ENCODE measurements at regions not wholly inside any gene's neighbourhood (a gene's known extent, or its start where the extent isn't known, plus 50 kb on each side); places are given as distances from the start of the nearest gene placed in this dataset.

DNA sequence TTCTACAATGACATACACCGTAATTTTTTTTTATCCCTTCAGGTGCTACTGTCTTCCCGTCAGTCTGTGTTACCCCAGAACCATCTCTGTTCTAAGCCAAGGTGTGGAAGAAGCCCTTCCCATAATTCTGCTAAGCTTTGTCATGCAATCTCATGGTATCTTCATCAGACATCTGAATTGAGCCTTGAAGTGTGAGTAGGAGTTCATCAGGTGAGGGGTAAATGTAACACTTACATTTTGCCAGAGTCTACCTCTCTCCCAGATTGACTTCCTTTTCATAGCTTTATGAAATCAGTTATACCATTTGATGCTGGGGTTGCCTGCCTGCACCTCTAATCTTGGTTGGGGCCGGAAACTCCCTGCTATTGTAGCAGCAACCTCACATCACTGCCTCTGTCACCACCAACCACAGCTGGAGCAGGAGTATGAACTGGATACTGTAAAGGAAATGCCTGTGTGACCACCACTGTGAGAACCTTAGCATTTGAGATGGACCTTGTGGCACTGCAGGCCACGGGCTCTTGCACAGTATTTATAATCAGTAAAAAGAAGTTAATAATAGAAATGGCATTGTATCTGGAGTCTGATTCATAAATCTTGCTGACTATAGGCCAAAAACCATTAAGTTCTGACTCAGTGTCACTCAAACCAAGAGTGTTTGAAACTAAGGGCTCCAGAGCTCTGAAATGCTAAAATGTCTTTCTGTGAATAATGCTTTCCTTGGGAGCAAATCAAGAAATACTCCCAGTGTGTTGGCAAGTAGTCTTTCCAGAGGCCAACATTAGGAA is 58.7 kb upstream of the STK38L start:
- TF ChIP-seq, protein P1, sequence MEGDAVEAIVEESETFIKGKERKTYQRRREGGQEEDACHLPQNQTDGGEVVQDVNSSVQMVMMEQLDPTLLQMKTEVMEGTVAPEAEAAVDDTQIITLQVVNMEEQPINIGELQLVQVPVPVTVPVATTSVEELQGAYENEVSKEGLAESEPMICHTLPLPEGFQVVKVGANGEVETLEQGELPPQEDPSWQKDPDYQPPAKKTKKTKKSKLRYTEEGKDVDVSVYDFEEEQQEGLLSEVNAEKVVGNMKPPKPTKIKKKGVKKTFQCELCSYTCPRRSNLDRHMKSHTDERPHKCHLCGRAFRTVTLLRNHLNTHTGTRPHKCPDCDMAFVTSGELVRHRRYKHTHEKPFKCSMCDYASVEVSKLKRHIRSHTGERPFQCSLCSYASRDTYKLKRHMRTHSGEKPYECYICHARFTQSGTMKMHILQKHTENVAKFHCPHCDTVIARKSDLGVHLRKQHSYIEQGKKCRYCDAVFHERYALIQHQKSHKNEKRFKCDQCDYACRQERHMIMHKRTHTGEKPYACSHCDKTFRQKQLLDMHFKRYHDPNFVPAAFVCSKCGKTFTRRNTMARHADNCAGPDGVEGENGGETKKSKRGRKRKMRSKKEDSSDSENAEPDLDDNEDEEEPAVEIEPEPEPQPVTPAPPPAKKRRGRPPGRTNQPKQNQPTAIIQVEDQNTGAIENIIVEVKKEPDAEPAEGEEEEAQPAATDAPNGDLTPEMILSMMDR (conservative IDR thresholded peaks at IDR 0.05; ENCODE audit: low read depth, low read length) = no peak
- no peak for TF ChIP-seq EZH2 (IDR thresholded peaks at IDR 0.05; ENCODE audit: borderline replicate concordance, low read depth, low read length, poor library complexity, severe bottlenecking)

Data from A673 (cell line).